Stomach (tissue), 4 donors: ENCODE measurements at regions not wholly inside any gene's neighbourhood (a gene's known extent, or its start where the extent isn't known, plus 50 kb on each side); places are given as distances from the start of the nearest gene placed in this dataset.

ENCODE experiments used
- POLR2AphosphoS5 ChIP-seq, 3 donors: sonication (generic); formaldehyde crosslinking; IDR thresholded peaks; one replicate each; pipeline ENCODE4 v1.6.1; 2016; ENCODE audit warnings: antibody characterized with exemption in 3 of 3
- TF ChIP-seq, protein P1 (sequence below), 7 experiments: fragments of 450-650 bp in 4 of 7; fragments of 200-600 bp in 3 of 7; sonication (generic) in 3 of 7; IDR thresholded peaks; one replicate each; pipeline ENCODE4 v1.5.1; 2016 to 2019; ENCODE audit warnings: antibody characterized with exemption in 7 of 7, control low read depth in 2 of 7, mild to moderate bottlenecking in 1 of 7

DNA sequence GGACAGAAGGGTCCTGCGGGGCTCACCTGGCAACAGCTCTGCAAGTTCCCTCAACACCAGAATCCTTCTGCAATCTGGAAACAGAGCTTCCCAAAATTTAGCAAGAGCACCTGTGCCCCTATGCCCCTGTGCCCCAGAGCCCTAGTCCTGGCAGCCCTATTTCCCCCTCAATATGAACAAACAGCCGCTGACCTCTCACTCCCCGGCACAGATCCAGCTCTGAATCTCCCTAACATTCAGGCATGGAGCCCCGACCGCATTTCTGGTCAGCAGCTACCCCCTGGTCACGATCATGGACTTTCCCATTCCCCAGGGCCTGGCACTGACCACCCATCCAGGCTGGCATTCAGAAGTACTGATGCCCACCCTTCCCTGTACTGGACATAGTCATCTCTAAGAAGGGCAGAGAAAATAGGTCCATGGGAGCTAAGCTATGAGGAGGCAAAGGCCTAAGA is 110.8 kb upstream of the SMURF2 start:
- TF ChIP-seq, protein P1, sequence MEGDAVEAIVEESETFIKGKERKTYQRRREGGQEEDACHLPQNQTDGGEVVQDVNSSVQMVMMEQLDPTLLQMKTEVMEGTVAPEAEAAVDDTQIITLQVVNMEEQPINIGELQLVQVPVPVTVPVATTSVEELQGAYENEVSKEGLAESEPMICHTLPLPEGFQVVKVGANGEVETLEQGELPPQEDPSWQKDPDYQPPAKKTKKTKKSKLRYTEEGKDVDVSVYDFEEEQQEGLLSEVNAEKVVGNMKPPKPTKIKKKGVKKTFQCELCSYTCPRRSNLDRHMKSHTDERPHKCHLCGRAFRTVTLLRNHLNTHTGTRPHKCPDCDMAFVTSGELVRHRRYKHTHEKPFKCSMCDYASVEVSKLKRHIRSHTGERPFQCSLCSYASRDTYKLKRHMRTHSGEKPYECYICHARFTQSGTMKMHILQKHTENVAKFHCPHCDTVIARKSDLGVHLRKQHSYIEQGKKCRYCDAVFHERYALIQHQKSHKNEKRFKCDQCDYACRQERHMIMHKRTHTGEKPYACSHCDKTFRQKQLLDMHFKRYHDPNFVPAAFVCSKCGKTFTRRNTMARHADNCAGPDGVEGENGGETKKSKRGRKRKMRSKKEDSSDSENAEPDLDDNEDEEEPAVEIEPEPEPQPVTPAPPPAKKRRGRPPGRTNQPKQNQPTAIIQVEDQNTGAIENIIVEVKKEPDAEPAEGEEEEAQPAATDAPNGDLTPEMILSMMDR (IDR thresholded peaks at IDR 0.05): no peak
- no peak for TF ChIP-seq POLR2AphosphoS5 (IDR thresholded peaks at IDR 0.05)
